GM12892 (cell line): ENCODE measurements at regions not wholly inside any gene's neighbourhood (a gene's known extent, or its start where the extent isn't known, plus 50 kb on each side); places are given as distances from the start of the nearest gene placed in this dataset.
"Not testable (repeated sequence)": the region's sequence is repeated elsewhere in the genome, so short reads cannot be mapped to it uniquely, and the experiment has no call there.

ENCODE experiments used
- DNase-seq: peaks from one replicate; pipeline ENCODE4 v3.0.0; 2011; ENCODE audit not compliant: insufficient read length
- FAIRE-seq: peaks from 2 replicates; lab custom pipeline; 2011; peaks lifted over from hg19 to GRCh38; lab: Jason Lieb, UNC
- POLR2A ChIP-seq: IDR thresholded peaks from 2 replicates; pipeline ENCODE4 v1.6.1; 2011; ENCODE audit warnings: low read depth, low read length, control low read depth
- POLR2AphosphoS5 ChIP-seq: IDR thresholded peaks from 2 replicates; pipeline ENCODE4 v1.6.1; 2011; ENCODE audit warnings: low read depth, low read length, control low read depth
- TAF1 ChIP-seq: IDR thresholded peaks from 2 replicates; pipeline ENCODE4 v1.6.1; 2011; ENCODE audit warnings: low read depth, mild to moderate bottlenecking, control low read depth, low read length, borderline replicate concordance

DNA sequence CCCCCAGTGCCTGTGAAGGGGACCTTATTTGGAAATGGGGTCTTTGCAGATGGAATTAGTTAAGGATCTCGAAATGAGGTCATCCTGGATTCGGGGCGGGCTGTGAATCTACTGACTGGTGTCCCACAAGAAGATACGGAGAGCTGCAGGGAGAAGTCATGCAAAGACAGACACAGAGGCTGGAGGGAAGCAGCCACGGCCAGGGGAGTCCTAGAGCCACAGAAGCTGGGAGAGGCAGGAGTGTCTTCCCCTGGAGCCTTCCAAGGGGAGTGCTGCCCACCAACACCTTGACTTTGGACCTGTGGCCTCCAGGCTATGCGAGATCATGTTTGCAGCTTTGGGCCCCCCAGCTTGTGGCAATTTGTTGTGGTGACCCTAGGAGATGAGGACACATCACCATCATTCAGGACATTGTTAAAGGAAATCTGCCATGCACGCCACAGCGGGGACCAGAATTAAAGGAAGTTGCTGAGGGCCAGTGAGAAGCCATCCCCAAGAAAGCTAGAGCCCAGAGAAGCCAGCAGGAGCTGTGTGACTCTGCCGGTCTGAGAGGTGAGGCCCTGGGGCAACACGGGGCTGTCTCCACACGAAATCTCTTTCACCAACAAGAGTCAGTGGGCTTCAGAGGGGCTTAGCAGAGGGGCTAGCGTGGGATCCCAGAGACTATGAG lies 434.7 kb downstream of the BRD1 start:
- TF ChIP-seq POLR2AphosphoS5 (no peak), POLR2A (no peak), TAF1 (no peak)
- no peak for FAIRE-seq

GRCh38 chr22:49392247-49392646 lies 435.4 kb downstream of the BRD1 start:
- no peak for FAIRE-seq
- DNase-seq = no peak
- no peak for TF ChIP-seq TAF1
- no peak for TF ChIP-seq POLR2A
- no peak for TF ChIP-seq POLR2AphosphoS5

More for the DNA sequence above, 434.7 kb downstream of the BRD1 start:
- no peak for DNase-seq

DNA sequence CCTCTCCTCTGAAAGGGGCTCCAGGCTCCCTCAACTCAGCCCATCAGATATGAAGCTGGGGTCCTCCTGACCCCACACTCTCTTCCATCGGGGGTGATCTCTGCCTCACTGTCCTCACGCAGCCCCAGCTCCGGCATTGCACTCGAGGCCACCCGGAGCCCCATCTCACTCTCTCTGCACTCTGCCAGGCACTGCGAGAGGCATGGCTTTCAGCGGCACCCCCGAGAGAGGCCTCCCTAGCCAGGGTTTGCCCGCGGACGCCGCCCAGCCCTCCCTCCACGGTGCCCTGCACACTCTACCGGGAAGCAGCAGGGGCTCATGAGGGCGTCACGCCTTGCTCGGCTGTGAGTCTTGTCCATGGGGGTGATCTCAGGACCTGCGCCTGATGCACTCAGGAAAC lies 436.2 kb downstream of the BRD1 start:
- no peak for TF ChIP-seq TAF1
- TF ChIP-seq POLR2A = no peak
- no peak for TF ChIP-seq POLR2AphosphoS5
- no peak for DNase-seq
- no peak for FAIRE-seq

DNA sequence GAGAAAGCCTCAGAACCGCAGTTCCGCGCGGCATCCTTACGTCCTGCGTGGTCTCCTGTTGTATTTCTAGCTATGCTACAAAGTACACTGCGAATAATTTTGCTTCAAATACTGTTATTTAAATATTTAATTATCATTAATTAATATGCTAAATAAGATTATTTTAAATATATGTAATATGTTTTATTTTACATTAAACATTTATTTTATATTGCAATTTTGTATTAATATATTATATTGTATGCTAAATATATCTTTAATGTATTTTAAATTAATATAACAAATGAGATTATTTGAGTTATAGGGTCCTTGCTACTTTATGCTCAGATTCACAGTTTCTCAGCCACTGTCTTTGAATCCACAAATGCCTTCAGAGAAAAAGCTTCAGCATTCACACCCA lies 436.7 kb downstream of the BRD1 start:
- no peak for DNase-seq
- no peak for FAIRE-seq
- TF ChIP-seq POLR2AphosphoS5 (no peak), POLR2A (no peak), TAF1 (no peak)

DNA sequence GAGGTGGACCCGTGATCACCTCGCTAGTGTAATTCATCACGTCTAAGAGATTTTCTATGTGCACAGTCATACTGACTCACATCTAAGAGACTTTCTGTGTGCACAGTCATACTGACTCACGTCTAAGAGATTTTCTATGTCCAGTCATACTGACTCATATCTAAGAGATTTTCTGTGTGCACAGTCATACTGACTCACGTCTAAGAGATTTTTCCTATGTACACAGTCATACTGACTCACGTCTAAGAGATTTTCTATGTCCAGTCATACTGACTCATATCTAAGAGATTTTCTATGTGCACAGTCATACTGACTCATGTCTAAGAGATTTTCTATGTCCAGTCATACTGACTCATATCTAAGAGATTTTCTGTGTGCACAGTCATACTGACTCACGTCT lies 443.8 kb downstream of the BRD1 start:
- not testable (repeated sequence) for DNase-seq, FAIRE-seq

GRCh38 chr22:49382451-49382735 lies 445.3 kb downstream of the BRD1 start:
- FAIRE-seq (no peak), DNase-seq (no peak)
- TF ChIP-seq POLR2A (no peak), TAF1 (no peak), POLR2AphosphoS5 (no peak)

DNA sequence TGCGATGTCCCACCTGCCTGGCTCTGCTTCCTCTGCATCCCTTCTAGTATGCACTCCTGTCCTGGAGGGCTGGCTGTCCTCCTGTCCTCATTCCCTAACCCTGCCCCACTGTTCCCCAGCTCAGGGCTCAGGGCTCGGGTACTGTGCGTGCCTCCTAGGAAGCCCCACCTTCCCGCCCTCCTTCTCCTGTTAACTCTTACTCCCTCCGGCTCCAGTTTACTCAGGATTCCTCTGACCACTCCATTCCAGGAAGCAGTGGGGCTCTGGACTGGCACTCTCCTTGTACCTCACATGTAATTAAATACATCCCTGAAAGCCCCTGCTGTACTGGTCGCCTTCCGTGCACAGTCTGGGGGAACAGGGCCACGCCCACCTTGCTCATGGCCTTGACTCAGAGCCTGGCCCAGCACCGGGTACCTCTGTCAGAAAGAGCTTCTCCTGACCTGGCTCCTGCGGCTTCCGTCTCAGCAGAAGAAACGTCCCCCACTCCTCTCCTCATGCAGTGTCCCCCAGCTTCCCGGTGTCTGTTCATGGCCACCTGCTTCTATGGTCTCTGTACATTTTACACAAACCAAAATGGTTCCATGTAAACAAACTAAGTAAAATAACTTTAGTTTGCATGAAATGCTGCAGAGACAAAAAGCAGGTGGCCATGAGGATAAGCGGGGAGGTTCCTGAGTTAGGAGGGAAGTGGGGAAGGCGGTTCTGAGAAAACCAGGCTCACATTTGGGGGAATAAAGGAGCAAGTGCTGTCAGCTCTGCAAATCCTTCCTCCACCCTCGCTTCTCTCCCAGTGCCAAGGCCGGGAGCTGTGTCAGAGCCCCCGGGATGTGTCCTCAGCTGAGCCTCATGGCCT lies 445.9 kb downstream of the BRD1 start:
- no peak for TF ChIP-seq POLR2AphosphoS5
- FAIRE-seq = no peak
- no peak for DNase-seq

DNA sequence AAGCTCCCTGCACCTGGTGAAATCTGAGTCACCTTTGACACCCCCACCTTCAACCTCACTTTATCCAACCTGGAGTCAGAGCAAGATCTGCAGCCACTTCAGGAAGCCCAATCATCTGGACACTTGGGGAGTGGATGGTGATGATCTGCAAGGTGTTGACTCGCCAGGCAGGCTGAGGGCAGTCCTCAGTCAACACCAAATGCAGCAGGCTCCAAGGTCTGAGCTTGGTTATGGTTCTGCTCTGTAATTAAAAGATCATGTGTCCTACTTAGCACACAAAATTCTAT lies 446.9 kb downstream of the BRD1 start:
- TF ChIP-seq TAF1 (no peak), POLR2A (no peak), POLR2AphosphoS5 (no peak)
- FAIRE-seq = no peak
- no peak for DNase-seq

DNA sequence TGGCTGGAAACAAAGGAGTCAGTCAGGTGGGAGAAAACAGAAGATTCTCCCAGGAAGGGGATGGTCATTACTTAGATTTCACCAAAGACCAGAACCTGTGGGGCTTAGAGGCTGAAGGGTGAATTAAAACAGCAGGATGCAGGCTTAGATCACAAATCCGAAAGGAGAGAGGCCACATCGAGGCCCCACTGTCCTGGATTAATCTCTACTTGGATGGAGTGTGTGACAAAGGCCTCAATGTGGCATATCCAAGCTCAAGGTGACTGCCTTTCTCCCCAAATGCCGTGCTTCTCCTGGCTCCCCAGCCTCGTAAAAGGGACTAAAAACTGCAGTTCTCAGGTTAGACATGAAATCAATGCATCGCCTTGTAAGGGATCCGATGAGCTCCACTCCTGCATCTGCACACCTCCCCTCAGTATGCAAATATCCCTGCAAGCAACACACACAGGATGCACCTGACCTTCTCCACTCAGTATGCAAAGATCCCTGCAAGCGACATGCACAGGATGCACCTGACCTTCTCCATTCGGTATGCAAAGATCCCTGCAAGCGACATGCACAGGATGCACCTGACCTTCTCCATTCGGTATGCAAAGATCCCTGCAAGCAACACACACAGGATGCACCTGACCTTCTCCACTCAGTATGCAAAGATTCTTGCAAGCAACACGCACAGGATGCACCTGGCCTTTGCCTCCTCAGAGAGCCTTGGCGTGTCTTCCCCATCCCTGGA lies 447.4 kb downstream of the BRD1 start:
- TF ChIP-seq POLR2A (no peak), TAF1 (no peak), POLR2AphosphoS5 (no peak)
- no peak for FAIRE-seq

GRCh38 chr22:49377306-49377705 lies 450.4 kb downstream of the BRD1 start:
- FAIRE-seq = no peak
- no peak for DNase-seq
- no peak for TF ChIP-seq POLR2A
- TF ChIP-seq TAF1 = no peak
- TF ChIP-seq POLR2AphosphoS5 = no peak

More for the DNA sequence above, 447.4 kb downstream of the BRD1 start:
- no peak for DNase-seq

GRCh38 chr22:49373801-49374226 lies 453.9 kb downstream of the BRD1 start:
- TF ChIP-seq POLR2A = no peak
- no peak for TF ChIP-seq POLR2AphosphoS5
- TF ChIP-seq TAF1 = no peak
- no peak for FAIRE-seq
- DNase-seq = no peak

DNA sequence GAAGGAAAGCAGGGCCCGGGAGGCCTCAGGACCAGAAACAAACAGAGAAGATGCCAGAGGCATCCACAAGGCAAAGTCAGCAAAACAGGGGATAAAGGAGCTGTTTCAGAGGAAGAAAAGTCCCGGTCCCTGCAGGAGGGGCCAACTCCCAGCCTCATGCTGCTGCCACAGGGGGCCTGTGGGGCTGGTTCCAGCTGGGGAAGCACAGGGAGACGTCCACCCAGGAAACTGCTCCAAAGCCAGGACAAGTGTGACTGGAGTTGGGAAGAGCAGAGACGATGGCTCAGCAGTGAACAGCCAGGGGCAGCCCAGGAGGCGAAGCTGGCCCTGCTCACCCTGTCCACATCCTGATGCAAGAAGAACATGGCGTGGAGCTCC lies 454.4 kb downstream of the BRD1 start:
- TF ChIP-seq POLR2AphosphoS5 (no peak), TAF1 (no peak), POLR2A (no peak)
- FAIRE-seq (no peak), DNase-seq (no peak)
